ENCODE measurements at regions not wholly inside any gene's neighbourhood (a gene's known extent, or its start where the extent isn't known, plus 50 kb on each side); places are given as distances from the start of the nearest gene placed in this dataset.

DNA sequence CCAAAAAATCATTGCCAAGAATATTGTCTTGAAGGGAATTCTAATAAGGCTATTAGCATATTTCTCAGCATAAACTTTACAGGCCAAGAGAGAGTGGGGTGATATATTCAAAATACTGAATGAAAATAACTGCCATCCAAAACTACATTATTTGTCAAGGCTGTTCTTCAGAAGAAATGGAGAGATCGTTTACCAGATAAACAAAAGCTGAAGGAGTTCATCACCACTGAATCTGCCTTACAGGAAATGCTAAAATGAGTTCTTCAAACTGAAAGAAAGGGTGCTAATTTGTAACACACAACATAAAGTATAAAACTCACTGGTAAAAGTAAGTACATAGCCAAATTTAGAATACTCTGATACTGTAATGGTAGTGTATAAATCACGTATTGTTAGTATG lies 517.0 kb downstream of the TENT5A start:
- TF ChIP-seq, protein P1, sequence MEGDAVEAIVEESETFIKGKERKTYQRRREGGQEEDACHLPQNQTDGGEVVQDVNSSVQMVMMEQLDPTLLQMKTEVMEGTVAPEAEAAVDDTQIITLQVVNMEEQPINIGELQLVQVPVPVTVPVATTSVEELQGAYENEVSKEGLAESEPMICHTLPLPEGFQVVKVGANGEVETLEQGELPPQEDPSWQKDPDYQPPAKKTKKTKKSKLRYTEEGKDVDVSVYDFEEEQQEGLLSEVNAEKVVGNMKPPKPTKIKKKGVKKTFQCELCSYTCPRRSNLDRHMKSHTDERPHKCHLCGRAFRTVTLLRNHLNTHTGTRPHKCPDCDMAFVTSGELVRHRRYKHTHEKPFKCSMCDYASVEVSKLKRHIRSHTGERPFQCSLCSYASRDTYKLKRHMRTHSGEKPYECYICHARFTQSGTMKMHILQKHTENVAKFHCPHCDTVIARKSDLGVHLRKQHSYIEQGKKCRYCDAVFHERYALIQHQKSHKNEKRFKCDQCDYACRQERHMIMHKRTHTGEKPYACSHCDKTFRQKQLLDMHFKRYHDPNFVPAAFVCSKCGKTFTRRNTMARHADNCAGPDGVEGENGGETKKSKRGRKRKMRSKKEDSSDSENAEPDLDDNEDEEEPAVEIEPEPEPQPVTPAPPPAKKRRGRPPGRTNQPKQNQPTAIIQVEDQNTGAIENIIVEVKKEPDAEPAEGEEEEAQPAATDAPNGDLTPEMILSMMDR (IDR thresholded peaks at IDR 0.05), result no peak
- TF ChIP-seq SIN3A (IDR thresholded peaks at IDR 0.05; ENCODE audit: borderline replicate concordance, insufficient read depth, low read depth, low read length), result no peak
